Liver (tissue), 8 donors: ENCODE measurements at regions not wholly inside any gene's neighbourhood (a gene's known extent, or its start where the extent isn't known, plus 50 kb on each side); places are given as distances from the start of the nearest gene placed in this dataset.

Source experiments
- DNase-seq: peaks from one replicate; pipeline ENCODE4 v3.0.0-alpha.2; 2017; ENCODE audit warnings: low spot score
- H3K27ac ChIP-seq, 2 donors: one replicate each; pipeline ENCODE4 v1.7.0; 2013; ENCODE audit warnings: inconsistent platforms in 2 of 2, low read length in 2 of 2, control low read depth in 1 of 2, low read depth in 1 of 2, mild to moderate bottlenecking in 1 of 2
- H3K27me3 ChIP-seq, 4 donors: one replicate each; pipeline versions ENCODE4 v1.6.1 to v1.7.0; 2013; ENCODE audit warnings: low read length in 3 of 4, inconsistent platforms in 1 of 4, mild to moderate bottlenecking in 1 of 4, moderate library complexity in 1 of 4; ENCODE audit not compliant: control insufficient read depth in 4 of 4, insufficient read depth in 4 of 4
- H3K36me3 ChIP-seq, 4 donors: one replicate each; pipeline versions ENCODE4 v1.6.1 to v1.7.0; 2013; ENCODE audit warnings: low read length in 3 of 4, mild to moderate bottlenecking in 3 of 4, low read depth in 1 of 4, moderate library complexity in 1 of 4; ENCODE audit not compliant: control insufficient read depth in 4 of 4, insufficient read depth in 3 of 4
- H3K4me1 ChIP-seq, 4 donors: one replicate each; pipeline versions ENCODE4 v1.6.1 to v1.7.0; 2013; ENCODE audit warnings: low read length in 3 of 4, mild to moderate bottlenecking in 3 of 4, moderate library complexity in 1 of 4; ENCODE audit not compliant: control insufficient read depth in 4 of 4, insufficient read depth in 4 of 4
- H3K4me3 ChIP-seq, 3 donors: one replicate each; pipeline versions ENCODE4 v1.6.1 to v1.7.0; 2013; ENCODE audit warnings: low read length in 3 of 3, control low read depth in 1 of 3, low read depth in 1 of 3, mild to moderate bottlenecking in 1 of 3
- H3K9ac ChIP-seq, 2 donors: one replicate each; pipeline ENCODE4 v1.7.0; 2013; ENCODE audit warnings: low read length in 2 of 2, mild to moderate bottlenecking in 2 of 2, moderate library complexity in 2 of 2, control low read depth in 1 of 2, low read depth in 1 of 2
- H3K9me3 ChIP-seq, 4 donors: one replicate each; pipeline versions ENCODE4 v1.6.1 to v1.7.0; 2013; ENCODE audit warnings: low read length in 3 of 4; ENCODE audit not compliant: control insufficient read depth in 4 of 4
- ATF3 ChIP-seq: IDR thresholded peaks from 2 replicates; pipeline ENCODE4 v1.6.1; 2016; ENCODE audit warnings: antibody characterized with exemption
- CTCF ChIP-seq: fragments of 150-350 bp; IDR thresholded peaks from 2 replicates; pipeline ENCODE4 v1.5.1; 2017; ENCODE audit warnings: improper control_type of control experiment, low read depth, low read length; ENCODE audit not compliant: missing input control
- EGR1 ChIP-seq, 2 donors: IDR thresholded peaks; 2 replicates each; pipeline ENCODE4 v1.6.1; 2016 to 2018; ENCODE audit warnings: antibody characterized with exemption in 2 of 2, low read depth in 2 of 2
- FOXA1 ChIP-seq: IDR thresholded peaks from 2 replicates; pipeline ENCODE4 v1.6.1; 2016; ENCODE audit warnings: antibody characterized with exemption
- FOXA2 ChIP-seq: IDR thresholded peaks from 2 replicates; pipeline ENCODE4 v1.6.1; 2016; ENCODE audit warnings: antibody characterized with exemption
- GABPA ChIP-seq, 2 donors: IDR thresholded peaks in 1 of 2; conservative IDR thresholded peaks in 1 of 2; 2 replicates each; pipeline ENCODE4 v1.6.1; 2016; ENCODE audit warnings: antibody characterized with exemption in 2 of 2, mild to moderate bottlenecking in 1 of 2, moderate library complexity in 1 of 2
- HNF4A ChIP-seq, 2 donors: conservative IDR thresholded peaks; 2 replicates each; pipeline ENCODE4 v1.6.1; 2016; ENCODE audit warnings: antibody characterized with exemption in 2 of 2, mild to moderate bottlenecking in 2 of 2
- HNF4G ChIP-seq: IDR thresholded peaks from 2 replicates; pipeline ENCODE4 v1.6.1; 2016; ENCODE audit warnings: antibody characterized with exemption
- JUND ChIP-seq, 2 donors: IDR thresholded peaks; 2 replicates each; pipeline ENCODE4 v1.6.1; 2016; ENCODE audit warnings: antibody characterized with exemption in 2 of 2
- MAX ChIP-seq: IDR thresholded peaks from 2 replicates; pipeline ENCODE4 v1.6.1; 2016; ENCODE audit warnings: antibody characterized with exemption
- NR2F2 ChIP-seq: IDR thresholded peaks from 2 replicates; pipeline ENCODE4 v1.6.1; 2016; ENCODE audit warnings: antibody characterized with exemption
- RAD21 ChIP-seq, 2 donors: IDR thresholded peaks; 2 replicates each; pipeline ENCODE4 v1.6.1; 2016; ENCODE audit warnings: antibody characterized with exemption in 2 of 2, mild to moderate bottlenecking in 2 of 2
- RXRA ChIP-seq, 2 donors: IDR thresholded peaks; 2 replicates each; pipeline ENCODE4 v1.6.1; 2017 to 2018; ENCODE audit warnings: antibody characterized with exemption in 2 of 2, mild to moderate bottlenecking in 1 of 2
- TAF1 ChIP-seq: conservative IDR thresholded peaks from 2 replicates; pipeline ENCODE4 v1.6.1; 2016; ENCODE audit warnings: antibody characterized with exemption, mild to moderate bottlenecking
- YY1 ChIP-seq: IDR thresholded peaks from 2 replicates; pipeline ENCODE4 v1.6.1; 2016; ENCODE audit warnings: antibody characterized with exemption, mild to moderate bottlenecking
- ZBTB33 ChIP-seq: IDR thresholded peaks from 2 replicates; pipeline ENCODE4 v1.6.1; 2016; ENCODE audit warnings: antibody characterized with exemption
- WGBS: extraction: QIAGEN DNeasy Blood & Tissue Kit; methylation state at CpG from one replicate; pipeline ENCODE4 v1.1.7; 2013; 5-methylcytosine and 5-hydroxymethylcytosine counted together
- donor health status: healthy.
- donor health status: healthy.
- donor health status: healthy.
- donor health status: healthy.
- donor health status: healthy.

- TF ChIP-seq ATF3, result no peak
- no peak for TF ChIP-seq TAF1
Measured at GRCh38 chr11:33536178-33536577, 164.4 kb downstream of the C11orf91 start (continued).

- WGBS, result 80% methylated on average over 1 of the region's 1 CpG
- DNase-seq, result no peak
- TF ChIP-seq RAD21 (IDR thresholded peaks at IDR 0.05) (no peak), YY1 (no peak), HNF4A (conservative IDR thresholded peaks at IDR 0.05) (no peak), RXRA (IDR thresholded peaks at IDR 0.05) (no peak)
- H3K4me1 ChIP-seq, result no peaks in the 10 kb centered on the region
- no peak overlapping the region for H3K9ac ChIP-seq
- peaks cover 0 to 3% (median 1%) of the 10 kb centered on the region in 4 donors for H3K27me3 ChIP-seq
- no peaks in the 10 kb centered on the region for H3K36me3 ChIP-seq
- H3K27ac ChIP-seq, result no peak overlapping the region
- H3K9me3 ChIP-seq, result peaks cover 0 to 2% (median 0%) of the 10 kb centered on the region in 4 donors
- no peak overlapping the region for H3K4me3 ChIP-seq
Measured at GRCh38 chr11:33534575-33534974, 166.1 kb downstream of the C11orf91 start.

GRCh38 chr11:33533386-33534052, 167.1 kb downstream of the C11orf91 start:
- WGBS, result 38% methylated on average over 5 of the region's 5 CpGs
- TF ChIP-seq GABPA (IDR thresholded peaks at IDR 0.05 in 1 of 2, conservative IDR thresholded peaks at IDR 0.05 in 1 of 2), result no peak

GRCh38 chr11:33532720-33533385, 167.8 kb downstream of the C11orf91 start:
- Histone ChIP-seq H3K9ac (no peak overlapping the region), H3K4me1 (no peaks in the 10 kb centered on the region), H3K36me3 (no peaks in the 10 kb centered on the region), H3K9me3 (peaks cover 0 to 4% (median under 1%) of the 10 kb centered on the region in 4 donors), H3K27me3 (peaks cover 0 to 3% (median 1%) of the 10 kb centered on the region in 4 donors), H3K4me3 (no peak overlapping the region), H3K27ac (no peak overlapping the region)
- WGBS, result 50% methylated on average over 6 of the region's 6 CpGs
- no peak for DNase-seq
- TF ChIP-seq RXRA (IDR thresholded peaks at IDR 0.05) (no peak), ATF3 (no peak), ZBTB33 (no peak), MAX (no peak), GABPA (IDR thresholded peaks at IDR 0.05 in 1 of 2, conservative IDR thresholded peaks at IDR 0.05 in 1 of 2) (no peak), HNF4A (conservative IDR thresholded peaks at IDR 0.05) (no peak), FOXA2 (no peak), NR2F2 (no peak), YY1 (no peak), FOXA1 (no peak), CTCF (no peak), RAD21 (IDR thresholded peaks at IDR 0.05) (no peak), EGR1 (IDR thresholded peaks at IDR 0.05; ENCODE audit: low read depth in 2 of 2) (no peak), HNF4G (no peak), JUND (IDR thresholded peaks at IDR 0.05) (no peak)

More at GRCh38 chr11:33533386-33534052, 167.1 kb downstream of the C11orf91 start:
- Histone ChIP-seq H3K36me3 (no peaks in the 10 kb centered on the region), H3K27ac (no peak overlapping the region), H3K4me1 (no peaks in the 10 kb centered on the region), H3K4me3 (no peak overlapping the region), H3K27me3 (peaks cover 0 to 3% (median 1%) of the 10 kb centered on the region in 4 donors), H3K9me3 (peaks cover 0 to 3% (median under 1%) of the 10 kb centered on the region in 4 donors), H3K9ac (no peak overlapping the region)
- DNase-seq, result no peak
